HS-5 (cell line): ENCODE measurements at regions not wholly inside any gene's neighbourhood (a gene's known extent, or its start where the extent isn't known, plus 50 kb on each side); places are given as distances from the start of the nearest gene placed in this dataset.
"Not testable (repeated sequence)": the region's sequence is repeated elsewhere in the genome, so short reads cannot be mapped to it uniquely, and the experiment has no call there.

Experiments used
- DNase-seq: peaks from one replicate; pipeline ENCODE4 v3.0.0-alpha.2; 2012; ENCODE audit warnings: low read depth

GRCh38 chr17:71635187-71635586 lies 485.6 kb upstream of the SOX9 start:
- no peak for DNase-seq

DNA sequence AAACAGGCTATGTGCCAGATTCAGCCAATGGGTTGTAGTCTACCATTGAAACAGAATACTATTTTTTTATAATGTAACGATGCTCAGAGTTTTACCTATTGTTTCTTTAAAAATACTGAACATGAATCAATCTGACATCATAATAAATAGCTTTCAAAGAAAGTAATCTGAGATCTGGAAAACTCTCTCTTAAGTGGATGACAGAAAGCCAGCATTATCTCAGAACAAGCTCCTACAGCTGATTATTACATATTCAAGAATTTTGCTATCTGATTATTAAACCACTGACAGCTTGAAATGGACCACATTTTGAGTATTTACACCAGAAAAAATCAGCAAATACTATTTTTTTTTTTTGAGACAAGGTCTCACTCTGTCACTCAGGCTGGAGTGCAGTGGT lies 484.2 kb upstream of the SOX9 start:
- DNase-seq, result no peak

- DNase-seq, result no peak
Observed at GRCh38 chr17:71638668-71639067, 482.2 kb upstream of the SOX9 start.

DNA sequence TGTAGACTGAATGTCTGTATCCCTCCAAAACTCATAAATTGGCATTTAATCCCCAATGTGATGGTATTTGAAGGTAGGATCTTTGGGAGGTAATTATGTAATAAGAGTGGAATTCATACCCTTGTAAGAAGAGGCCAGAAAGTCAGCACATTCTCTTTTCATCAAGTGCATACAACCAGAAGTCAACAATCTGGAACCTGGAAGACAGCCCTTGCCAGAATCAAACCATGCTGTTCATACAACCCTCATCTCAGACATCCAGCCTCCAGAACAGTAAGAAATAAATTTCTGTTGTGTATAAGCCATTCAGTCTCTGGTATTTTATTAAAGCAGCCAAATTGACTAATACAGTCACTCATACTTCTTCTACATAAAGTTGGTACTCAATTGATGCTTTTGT lies 481.0 kb upstream of the SOX9 start:
- no peak for DNase-seq

DNA sequence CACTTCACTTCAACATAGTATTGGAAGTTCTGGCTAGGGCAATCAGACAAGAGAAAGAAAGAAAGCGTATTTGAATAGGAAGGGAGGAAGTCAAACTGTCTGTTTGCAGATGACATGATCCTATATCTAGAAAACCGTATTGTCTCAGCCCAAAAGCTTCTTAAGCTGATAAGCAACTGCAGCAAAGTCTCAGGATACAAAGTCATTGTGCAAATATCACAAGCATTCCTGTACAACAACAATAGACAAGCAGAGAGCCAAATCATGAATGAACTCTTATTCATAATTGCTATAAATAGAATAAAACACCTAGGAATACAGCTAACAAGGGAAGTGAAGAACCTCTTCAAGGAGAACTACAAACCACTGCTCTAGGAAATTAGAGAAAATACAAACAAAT lies 473.9 kb upstream of the SOX9 start:
- not testable (repeated sequence) for DNase-seq

GRCh38 chr17:71648342-71648741 lies 472.5 kb upstream of the SOX9 start:
- DNase-seq, result not testable (repeated sequence)

GRCh38 chr17:71649941-71650350 lies 470.9 kb upstream of the SOX9 start:
- no peak for DNase-seq

DNA sequence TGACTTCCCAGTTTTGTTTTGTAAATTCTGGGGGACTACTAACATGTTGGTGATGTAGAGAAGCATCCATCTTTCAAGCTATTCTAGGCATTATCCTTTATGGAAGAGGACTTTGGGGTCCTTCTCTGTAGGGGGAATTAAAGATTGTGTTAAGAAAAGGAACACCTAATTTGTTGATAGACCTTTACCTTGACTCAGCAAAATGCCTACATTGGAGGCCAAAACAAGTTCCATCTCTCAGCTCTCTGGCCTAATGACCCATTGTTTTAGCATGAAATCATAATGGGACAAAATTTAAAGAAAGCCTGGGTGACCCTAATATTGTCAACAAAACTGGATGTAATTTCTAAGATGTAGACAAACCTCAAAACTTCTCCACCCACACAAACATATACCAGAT lies 465.3 kb upstream of the SOX9 start:
- DNase-seq, result no peak

DNA sequence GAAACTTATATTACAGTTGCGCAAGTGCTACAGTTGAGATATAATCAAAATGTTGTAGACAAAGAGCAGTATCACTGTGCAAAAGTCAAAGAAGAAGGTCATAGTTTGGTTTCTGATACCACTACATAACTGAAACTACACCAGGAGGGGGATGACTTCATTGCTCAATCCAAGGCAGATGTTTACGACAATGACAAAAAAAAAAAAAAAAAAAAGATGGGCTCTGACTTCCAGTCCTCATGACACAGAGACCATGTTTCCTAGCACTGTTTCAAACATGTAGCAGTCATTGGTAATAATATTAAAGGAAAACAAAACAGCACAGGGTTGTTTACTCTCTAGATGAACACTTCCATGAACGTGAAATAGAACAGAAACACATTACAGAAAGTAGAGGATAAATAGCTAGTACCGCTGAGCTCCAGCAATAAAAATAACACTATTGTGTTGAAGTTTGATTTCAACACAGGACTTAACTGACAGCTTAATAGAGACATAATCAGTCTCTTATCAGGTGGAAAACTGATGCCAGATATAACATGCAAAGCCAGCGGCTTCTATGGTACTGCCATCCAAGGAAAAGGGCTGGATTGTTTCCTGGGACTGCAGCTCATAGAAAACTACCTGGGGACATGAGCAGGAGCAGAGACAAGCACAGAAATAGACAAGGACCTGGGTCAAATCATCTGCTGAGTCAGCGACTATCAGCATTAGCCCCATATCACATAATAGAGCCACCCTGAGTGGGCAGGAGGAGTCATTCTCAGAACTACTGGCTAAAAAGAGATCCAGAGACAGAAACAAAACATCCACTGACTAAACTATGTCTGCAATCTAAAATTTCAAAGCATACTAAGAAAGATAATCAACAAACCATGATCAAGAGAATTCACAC lies 463.6 kb upstream of the SOX9 start:
- no peak for DNase-seq

GRCh38 chr17:71658996-71659395 lies 461.8 kb upstream of the SOX9 start:
- no peak for DNase-seq

DNA sequence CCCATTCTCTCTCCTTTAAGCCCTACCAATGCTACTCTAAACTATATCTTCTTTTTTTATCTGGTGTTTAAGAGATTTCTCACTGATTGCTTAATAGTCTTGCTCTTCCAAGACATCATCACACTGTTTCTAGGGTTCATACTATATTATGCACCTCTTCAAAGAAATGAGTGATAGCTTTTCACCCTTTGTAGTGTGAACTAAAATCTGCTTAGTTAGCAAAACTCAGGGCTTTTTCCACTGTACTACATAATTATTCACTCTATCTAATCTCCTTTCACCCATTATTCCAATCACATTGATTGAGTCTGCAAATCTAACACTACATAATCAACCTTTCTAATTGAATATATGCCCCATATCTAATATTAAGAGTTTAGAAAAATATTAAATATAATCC lies 456.0 kb upstream of the SOX9 start:
- DNase-seq, result no peak

DNA sequence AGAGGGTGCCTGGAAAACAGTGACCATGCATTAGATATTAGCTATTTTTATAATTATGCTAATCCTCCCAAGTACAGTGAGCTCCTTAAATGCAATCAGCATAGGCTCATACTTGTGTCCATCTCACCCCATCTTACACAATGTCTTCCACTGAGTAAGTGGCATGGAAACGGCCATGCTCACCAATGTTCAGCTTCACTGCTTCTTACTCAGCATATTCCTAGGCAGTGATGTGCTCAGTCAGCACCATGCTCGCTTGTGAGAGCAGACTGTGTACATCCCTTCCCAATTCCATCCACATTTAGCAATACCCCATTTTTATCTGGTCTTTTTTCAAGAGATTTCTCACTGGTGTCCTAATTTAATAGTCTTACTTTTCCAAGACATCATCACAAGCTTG lies 454.8 kb upstream of the SOX9 start:
- no peak for DNase-seq

- no peak for DNase-seq
Observed at GRCh38 chr17:71667661-71668060, 453.2 kb upstream of the SOX9 start.

- DNase-seq, result no peak
Observed at GRCh38 chr17:71668807-71669206, 452.0 kb upstream of the SOX9 start.

DNA sequence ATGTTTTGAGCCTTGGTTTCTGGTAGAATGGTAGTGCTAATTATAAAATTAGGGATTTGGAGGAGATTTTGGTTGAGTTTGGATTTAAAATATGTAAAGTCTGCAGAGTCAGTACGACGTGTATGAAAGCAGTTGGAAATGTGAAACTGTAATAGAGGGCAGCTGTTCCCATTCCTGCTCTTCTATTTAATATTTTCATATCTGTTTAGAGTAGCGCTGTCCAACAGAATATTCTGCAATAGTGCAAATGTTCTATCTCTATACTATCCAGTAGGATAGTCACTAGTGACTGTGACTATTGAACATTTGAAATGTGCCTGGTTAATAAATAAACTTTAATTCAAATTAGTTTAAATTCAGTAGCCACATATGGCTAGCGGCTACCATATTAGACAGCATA lies 443.4 kb upstream of the SOX9 start:
- DNase-seq, result no peak

- no peak for DNase-seq
Observed at GRCh38 chr17:71679832-71680231, 441.0 kb upstream of the SOX9 start.

DNA sequence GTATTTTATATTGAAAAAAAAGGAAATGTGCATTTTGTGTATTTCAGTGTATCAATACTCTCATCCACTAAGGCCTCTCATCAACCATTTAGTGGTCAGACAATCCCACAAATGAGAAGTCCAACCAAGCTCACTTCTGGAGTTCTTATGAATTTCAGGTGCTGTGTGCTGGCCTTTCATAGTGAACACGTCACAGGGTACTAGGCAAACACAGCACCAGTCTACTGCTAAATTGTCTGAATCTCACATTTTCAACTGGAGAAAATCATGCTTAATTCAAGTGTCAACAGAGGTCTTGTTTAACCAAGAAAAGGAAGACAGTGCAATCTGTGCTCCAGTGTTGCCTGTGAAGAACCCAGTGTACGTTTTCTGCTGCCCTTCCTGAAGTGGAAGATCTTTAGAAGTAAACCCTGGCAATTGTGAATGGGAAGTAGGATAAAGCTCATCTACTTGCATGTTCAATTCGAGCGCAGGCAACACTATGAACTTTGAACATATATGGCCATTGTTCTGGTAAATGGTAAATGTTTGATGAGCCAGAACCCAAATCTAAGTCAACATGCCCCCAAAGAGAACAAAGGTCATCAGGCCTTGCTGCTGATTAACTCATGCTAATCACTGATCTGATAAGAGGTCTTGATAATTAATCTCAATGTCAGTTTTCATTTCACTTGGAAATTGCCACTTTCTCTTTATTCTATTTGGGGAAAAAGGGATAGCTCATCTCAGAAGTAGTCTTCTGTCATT lies 439.2 kb upstream of the SOX9 start:
- DNase-seq, result no peak

DNA sequence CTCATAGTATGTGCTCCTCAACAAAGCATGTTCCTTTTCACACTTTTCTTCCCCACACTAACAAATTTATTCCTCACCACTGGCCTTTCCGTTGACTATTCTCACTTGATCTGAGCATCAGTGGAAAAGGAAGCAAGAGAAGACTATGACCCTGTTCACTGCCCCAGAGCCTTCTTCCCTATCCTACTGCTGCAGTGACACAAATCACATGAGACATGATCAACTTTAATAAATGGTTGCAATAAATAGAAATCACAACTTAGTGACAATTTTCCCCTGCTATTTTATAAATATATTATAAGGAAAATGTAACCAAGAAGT lies 438.7 kb upstream of the SOX9 start:
- DNase-seq, result no peak

DNA sequence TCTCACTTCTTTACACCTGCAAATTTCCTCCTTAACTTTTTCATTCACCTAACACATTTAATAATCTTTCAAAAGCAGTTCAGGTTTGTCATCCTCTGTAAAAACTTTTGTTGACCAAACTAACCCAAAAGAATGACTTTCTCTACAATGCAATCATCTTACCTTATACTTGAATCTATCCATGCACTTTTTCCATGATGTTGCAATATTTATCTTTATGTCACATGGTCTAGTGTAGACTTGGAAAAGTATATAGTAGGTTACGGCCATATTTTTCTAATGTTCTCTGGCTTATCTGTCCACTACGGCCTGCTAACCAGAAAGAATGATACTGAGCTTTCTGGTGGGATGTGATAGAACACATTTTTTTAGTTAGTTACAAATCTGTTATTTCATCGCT lies 431.0 kb upstream of the SOX9 start:
- DNase-seq, result no peak

DNA sequence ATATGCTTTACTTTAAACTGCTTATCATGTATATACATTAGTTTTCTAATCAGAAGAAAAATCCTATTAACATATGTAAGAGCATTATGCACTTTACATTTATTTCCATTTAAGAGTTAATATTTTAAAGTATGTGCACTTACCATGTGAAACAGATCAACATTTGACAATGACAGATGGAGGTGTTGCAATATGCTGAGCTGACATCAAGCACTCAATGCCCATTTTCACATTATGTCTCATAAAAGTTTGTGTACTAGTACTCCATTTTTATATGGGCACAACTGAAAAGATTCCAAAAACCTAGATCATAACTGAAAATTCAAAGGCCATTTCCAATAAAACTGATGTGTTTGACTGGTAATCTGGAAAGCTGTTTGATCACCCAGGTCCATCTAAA lies 420.9 kb upstream of the SOX9 start:
- DNase-seq, result no peak

- DNase-seq, result no peak
Observed at GRCh38 chr17:71703701-71704100, 417.1 kb upstream of the SOX9 start.

DNA sequence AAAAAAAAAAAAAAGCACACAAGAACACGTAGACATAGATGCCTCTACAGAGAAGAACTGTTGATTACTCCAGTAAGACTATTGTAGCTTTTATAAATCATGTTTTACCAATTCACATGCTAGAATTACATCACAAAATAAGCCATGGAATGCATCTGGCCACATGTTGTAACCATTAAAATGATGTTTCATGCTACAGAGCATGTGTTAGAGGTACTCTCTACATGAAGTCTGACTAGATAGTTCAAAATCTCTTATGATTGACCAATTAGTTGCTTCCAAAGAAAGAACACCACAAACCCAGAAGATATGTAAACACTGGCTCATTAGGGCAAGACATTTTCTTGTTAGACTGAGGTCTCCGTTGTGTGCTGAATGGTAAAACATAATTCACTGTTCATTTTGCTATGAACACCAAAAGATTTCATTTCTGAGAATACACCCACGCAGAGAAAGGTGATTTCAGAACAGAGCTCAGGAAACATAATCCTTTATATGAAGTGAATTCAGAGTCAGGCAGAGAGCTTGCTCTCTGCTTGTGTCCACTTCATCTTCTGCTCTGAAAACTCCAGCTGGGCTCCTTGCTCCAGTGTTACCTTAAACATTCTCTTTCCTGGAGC lies 411.4 kb upstream of the SOX9 start:
- DNase-seq, result no peak

GRCh38 chr17:71709946-71710345 lies 410.9 kb upstream of the SOX9 start:
- no peak for DNase-seq
